ENCODE measurements at regions not wholly inside any gene's neighbourhood (a gene's known extent, or its start where the extent isn't known, plus 50 kb on each side); places are given as distances from the start of the nearest gene placed in this dataset.

GRCh38 chr1:239570878-239571277 is 184.5 kb downstream of the CHRM3 start:
- no peak for TF ChIP-seq CTCF (conservative IDR thresholded peaks at IDR 0.05)
- no peak for TF ChIP-seq EZH2 (IDR thresholded peaks at IDR 0.05; ENCODE audit: low read depth)

Data from PC-9 (cell line).